AG09319 (cell line): ENCODE measurements at regions not wholly inside any gene's neighbourhood (a gene's known extent, or its start where the extent isn't known, plus 50 kb on each side); places are given as distances from the start of the nearest gene placed in this dataset.

ENCODE experiments used
- DNase-seq: peaks from one replicate; pipeline ENCODE4 v3.0.0-alpha.2; 2010; ENCODE audit warnings: low read depth; ENCODE audit errors: extremely low read depth
- CTCF ChIP-seq: IDR thresholded peaks from 2 replicates; pipeline ENCODE4 v1.5.1; 2011; ENCODE audit warnings: low read depth, mild to moderate bottlenecking, inconsistent platforms, low read length, moderate library complexity

- TF ChIP-seq CTCF, result no peak
- DNase-seq, result no peak
Measured at GRCh38 chr2:18244845-18245244, 315.6 kb downstream of the RDH14 start.

DNA sequence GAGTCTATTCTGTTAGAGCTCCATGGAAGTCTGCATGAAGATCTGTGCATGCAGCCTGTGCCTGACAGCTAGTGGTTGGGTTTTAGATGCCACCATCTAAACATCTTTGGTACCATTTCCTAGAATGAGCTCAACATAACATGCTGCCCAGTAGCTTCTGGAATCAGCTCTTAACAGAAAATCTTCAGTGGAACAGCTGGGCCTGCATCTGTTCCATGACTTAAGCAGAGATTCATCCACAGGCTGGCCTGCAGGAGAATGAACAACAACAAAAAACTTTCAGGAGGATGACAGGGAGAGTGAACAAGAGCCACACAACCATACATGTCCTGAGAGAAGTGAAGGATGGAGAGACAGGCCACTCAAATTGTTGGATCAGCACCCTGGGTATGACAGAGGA is 316.6 kb downstream of the RDH14 start:
- TF ChIP-seq CTCF, result no peak
- no peak for DNase-seq

- TF ChIP-seq CTCF, result no peak
- no peak for DNase-seq
Measured at GRCh38 chr2:18242716-18243115, 317.7 kb downstream of the RDH14 start.

- TF ChIP-seq CTCF, result no peak
- no peak for DNase-seq
Measured at GRCh38 chr2:18238209-18238608, 322.2 kb downstream of the RDH14 start.

GRCh38 chr2:18237298-18237697 is 323.2 kb downstream of the RDH14 start:
- TF ChIP-seq CTCF, result no peak
- no peak for DNase-seq

DNA sequence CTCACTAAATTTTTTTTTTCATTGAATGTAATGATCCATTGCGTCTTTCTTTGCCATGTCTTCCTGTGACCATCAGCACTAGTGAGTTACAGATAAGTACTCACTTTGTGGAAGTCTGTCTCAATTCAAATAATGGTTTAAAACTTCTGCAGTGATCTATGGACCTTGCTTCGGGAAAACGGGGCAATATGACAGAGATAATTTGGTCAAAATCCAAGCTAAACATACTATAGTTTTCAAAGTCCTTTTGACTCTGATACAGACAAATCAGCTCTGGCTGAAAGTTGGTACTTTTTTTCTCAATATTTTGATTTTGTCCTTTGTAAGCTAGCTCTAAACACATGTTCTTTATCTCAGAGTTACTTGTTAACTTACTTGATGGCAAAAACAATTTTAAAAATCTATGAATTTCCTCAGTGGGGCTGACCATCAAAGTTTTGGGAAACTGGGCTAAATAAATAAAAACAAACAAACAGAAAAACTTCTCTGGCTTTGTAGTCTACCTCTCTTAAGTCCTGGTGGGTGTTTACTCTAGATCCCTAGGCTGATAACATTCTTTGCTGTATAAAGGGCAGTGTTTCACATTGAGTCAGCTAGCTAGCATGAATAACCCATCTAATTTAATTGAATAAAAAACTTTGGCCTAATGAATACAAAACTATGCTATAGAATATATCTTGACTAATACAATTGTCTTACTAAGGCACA is 327.6 kb downstream of the RDH14 start:
- no peak for DNase-seq
- TF ChIP-seq CTCF, result no peak

DNA sequence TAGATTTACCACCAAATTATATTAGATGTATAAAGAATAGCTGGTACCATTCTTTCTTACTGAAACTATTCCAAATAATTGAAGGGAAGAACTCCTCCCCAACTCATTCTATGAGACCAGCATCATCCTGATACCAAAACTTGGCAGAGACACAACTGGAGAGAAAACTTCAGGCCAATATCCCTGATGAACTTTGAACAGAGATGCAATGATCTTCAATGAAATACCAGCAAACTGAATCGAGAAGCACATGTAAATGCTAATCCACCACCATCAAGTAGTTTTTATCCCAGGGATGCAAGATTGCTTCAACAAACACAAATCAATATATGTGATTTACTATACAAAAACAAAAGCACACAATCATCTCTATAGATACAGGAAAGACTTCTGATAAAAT is 329.8 kb downstream of the RDH14 start:
- no peak for DNase-seq
- no peak for TF ChIP-seq CTCF
